HEK293T (cell line): ENCODE measurements at regions not wholly inside any gene's neighbourhood (a gene's known extent, or its start where the extent isn't known, plus 50 kb on each side); places are given as distances from the start of the nearest gene placed in this dataset.
"Not testable (repeated sequence)": the region's sequence is repeated elsewhere in the genome, so short reads cannot be mapped to it uniquely, and the experiment has no call there.

Experiments used
- CTBP1 ChIP-seq: fragments of 450-650 bp; IDR thresholded peaks from 2 replicates; pipeline ENCODE4 v1.6.1; 2016; ENCODE audit warnings: borderline replicate concordance
- ELF4 ChIP-seq: fragments of 450-650 bp; IDR thresholded peaks from 2 replicates; pipeline ENCODE4 v1.6.1; 2017; ENCODE audit warnings: antibody characterized with exemption
- FOXK2 ChIP-seq: fragments of 450-650 bp; IDR thresholded peaks from 2 replicates; pipeline ENCODE4 v1.6.1; 2016; ENCODE audit warnings: mild to moderate bottlenecking
- HDGF ChIP-seq: fragments of 450-650 bp; IDR thresholded peaks from 2 replicates; pipeline ENCODE4 v1.6.1; 2017; ENCODE audit warnings: antibody characterized with exemption, borderline replicate concordance
- NFRKB ChIP-seq: fragments of 450-650 bp; IDR thresholded peaks from 2 replicates; pipeline ENCODE4 v1.6.1; 2016; ENCODE audit warnings: mild to moderate bottlenecking, moderate library complexity
- TARDBP ChIP-seq: fragments of 450-650 bp; IDR thresholded peaks from 2 replicates; pipeline ENCODE4 v1.6.1; 2016
- ZNF384 ChIP-seq: fragments of 450-650 bp; IDR thresholded peaks from 2 replicates; pipeline ENCODE4 v1.6.1; 2016

- not testable (repeated sequence) for TF ChIP-seq ELF4, TARDBP, NFRKB, CTBP1, FOXK2, HDGF, ZNF384
Measured at GRCh38 chr21:31814356-31814755, 58.5 kb upstream of the HUNK start.
